ENCODE measurements at regions not wholly inside any gene's neighbourhood (a gene's known extent, or its start where the extent isn't known, plus 50 kb on each side); places are given as distances from the start of the nearest gene placed in this dataset.

DNA sequence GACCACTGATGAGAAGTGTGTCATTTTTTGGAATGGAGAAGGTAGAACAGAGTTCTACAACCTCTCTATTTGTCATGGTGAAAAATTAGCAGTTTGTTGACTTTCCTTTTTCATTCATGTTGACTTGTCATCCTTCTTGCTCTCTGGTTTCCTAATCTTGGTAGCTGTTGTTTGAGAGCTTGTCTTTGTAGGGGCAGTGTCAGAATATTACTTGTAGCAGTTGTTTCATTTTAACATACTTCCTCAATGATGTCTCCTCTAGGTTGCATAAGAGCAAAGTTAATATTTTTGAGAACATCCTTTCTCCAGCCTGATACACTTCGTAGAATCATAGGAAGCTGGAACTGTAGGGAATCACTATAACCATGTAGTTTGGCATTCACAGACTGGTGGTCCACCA is 368.2 kb upstream of the FANCL start:
- no peaks in the 10 kb centered on the region for H3K9me3 ChIP-seq (replicated peaks; ENCODE audit: insufficient read depth, low read length)
- no peak for DNase-seq
- no peak overlapping the region for H2AFZ ChIP-seq (ENCODE audit: low read length)
- TF ChIP-seq EZH2phosphoT487 (IDR thresholded peaks at IDR 0.05; ENCODE audit: low read length) (no peak), EZH2 (optimal IDR thresholded peaks at IDR 0.05; ENCODE audit: low read depth, low read length) (no peak)
- TF ChIP-seq, protein P1, sequence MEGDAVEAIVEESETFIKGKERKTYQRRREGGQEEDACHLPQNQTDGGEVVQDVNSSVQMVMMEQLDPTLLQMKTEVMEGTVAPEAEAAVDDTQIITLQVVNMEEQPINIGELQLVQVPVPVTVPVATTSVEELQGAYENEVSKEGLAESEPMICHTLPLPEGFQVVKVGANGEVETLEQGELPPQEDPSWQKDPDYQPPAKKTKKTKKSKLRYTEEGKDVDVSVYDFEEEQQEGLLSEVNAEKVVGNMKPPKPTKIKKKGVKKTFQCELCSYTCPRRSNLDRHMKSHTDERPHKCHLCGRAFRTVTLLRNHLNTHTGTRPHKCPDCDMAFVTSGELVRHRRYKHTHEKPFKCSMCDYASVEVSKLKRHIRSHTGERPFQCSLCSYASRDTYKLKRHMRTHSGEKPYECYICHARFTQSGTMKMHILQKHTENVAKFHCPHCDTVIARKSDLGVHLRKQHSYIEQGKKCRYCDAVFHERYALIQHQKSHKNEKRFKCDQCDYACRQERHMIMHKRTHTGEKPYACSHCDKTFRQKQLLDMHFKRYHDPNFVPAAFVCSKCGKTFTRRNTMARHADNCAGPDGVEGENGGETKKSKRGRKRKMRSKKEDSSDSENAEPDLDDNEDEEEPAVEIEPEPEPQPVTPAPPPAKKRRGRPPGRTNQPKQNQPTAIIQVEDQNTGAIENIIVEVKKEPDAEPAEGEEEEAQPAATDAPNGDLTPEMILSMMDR (IDR thresholded peaks at IDR 0.05; ENCODE audit: low read length), result no peak
- no peak overlapping the region for H3K4me2 ChIP-seq (ENCODE audit: low read depth, low read length)
- H3F3A ChIP-seq (ENCODE audit: insufficient read depth, low read length), result no peaks in the 10 kb centered on the region
- no peak overlapping the region for H3K9ac ChIP-seq (ENCODE audit: low read length)
- no peaks in the 10 kb centered on the region for H4K20me1 ChIP-seq (ENCODE audit: insufficient read depth, low read length)
- H3K27ac ChIP-seq (ENCODE audit: low read length), result no peak overlapping the region
- no peaks in the 10 kb centered on the region for H3K9me2 ChIP-seq (replicated peaks; ENCODE audit: insufficient read depth, low read length)
- H3K36me3 ChIP-seq (replicated peaks; ENCODE audit: insufficient read depth, low read length), result no peaks in the 10 kb centered on the region
- no peaks in the 10 kb centered on the region for H3K4me1 ChIP-seq (ENCODE audit: low read length)
- H3K4me3 ChIP-seq (ENCODE audit: low read length), result no peak overlapping the region
- no peaks in the 10 kb centered on the region for H3K27me3 ChIP-seq (replicated peaks; ENCODE audit: insufficient read depth, low read length)
- H3K79me2 ChIP-seq (ENCODE audit: low read length), result no peaks in the 10 kb centered on the region

DNA sequence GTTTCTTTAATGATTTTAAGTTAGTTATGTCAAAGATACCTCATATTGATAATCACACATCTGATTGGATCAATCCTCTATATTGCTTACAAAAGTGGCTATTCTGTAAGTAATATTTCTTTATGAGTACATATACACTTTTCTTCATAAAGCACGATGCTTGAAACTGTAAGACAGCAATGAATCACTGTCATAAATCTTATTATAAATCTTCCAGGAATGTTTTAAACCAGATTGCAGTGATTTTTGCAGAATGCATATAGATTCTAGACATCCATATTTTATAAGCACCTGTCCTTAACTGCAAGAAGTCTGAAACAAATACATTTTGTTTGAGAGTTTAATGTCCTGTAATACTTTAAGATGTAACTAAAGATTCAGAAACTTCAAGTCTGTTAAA is 367.0 kb upstream of the FANCL start:
- H3K4me1 ChIP-seq (ENCODE audit: low read length), result no peaks in the 10 kb centered on the region
- H3K79me2 ChIP-seq (ENCODE audit: low read length), result no peaks in the 10 kb centered on the region
- H3K9ac ChIP-seq (ENCODE audit: low read length), result no peak overlapping the region
- no peaks in the 10 kb centered on the region for H3K9me2 ChIP-seq (replicated peaks; ENCODE audit: insufficient read depth, low read length)
- H3K36me3 ChIP-seq (replicated peaks; ENCODE audit: insufficient read depth, low read length), result no peaks in the 10 kb centered on the region
- H3K4me2 ChIP-seq (ENCODE audit: low read depth, low read length), result no peak overlapping the region
- H3K4me3 ChIP-seq (ENCODE audit: low read length), result no peak overlapping the region
- no peaks in the 10 kb centered on the region for H3K27me3 ChIP-seq (replicated peaks; ENCODE audit: insufficient read depth, low read length)
- H3F3A ChIP-seq (ENCODE audit: insufficient read depth, low read length), result no peaks in the 10 kb centered on the region
- H3K27ac ChIP-seq (ENCODE audit: low read length), result no peak overlapping the region
- DNase-seq, result no peak
- H3K9me3 ChIP-seq (replicated peaks; ENCODE audit: insufficient read depth, low read length), result no peaks in the 10 kb centered on the region
- no peaks in the 10 kb centered on the region for H4K20me1 ChIP-seq (ENCODE audit: insufficient read depth, low read length)
- TF ChIP-seq, protein P1 (IDR thresholded peaks at IDR 0.05; ENCODE audit: low read length), result no peak
- no peak for TF ChIP-seq EZH2phosphoT487 (IDR thresholded peaks at IDR 0.05; ENCODE audit: low read length)
- no peak for TF ChIP-seq EZH2 (optimal IDR thresholded peaks at IDR 0.05; ENCODE audit: low read depth, low read length)
- no peak overlapping the region for H2AFZ ChIP-seq (ENCODE audit: low read length)

DNA sequence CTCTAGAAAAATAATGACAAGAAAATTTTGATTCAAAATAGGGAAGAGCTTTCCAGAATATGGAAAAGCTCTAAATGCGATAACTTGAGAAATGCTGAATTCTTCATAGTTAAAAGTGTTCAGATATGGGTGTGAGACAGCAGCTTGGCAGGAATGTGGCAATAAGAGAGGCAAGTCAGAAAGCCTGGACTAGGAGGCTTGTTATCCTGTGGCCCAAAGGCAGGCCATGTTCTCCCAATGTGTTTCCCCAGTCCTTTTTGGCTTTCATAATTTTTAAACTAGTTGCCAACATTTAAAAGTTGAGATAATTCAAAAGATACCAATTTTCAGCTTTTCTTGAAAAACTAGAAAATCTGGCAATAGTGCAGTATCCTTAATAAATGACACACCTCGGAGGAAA is 366.3 kb upstream of the FANCL start:
- Histone ChIP-seq H3K4me3 (ENCODE audit: low read length) (no peak overlapping the region), H3K27me3 (replicated peaks; ENCODE audit: insufficient read depth, low read length) (no peaks in the 10 kb centered on the region), H2AFZ (ENCODE audit: low read length) (no peak overlapping the region), H3K9ac (ENCODE audit: low read length) (no peak overlapping the region), H3F3A (ENCODE audit: insufficient read depth, low read length) (no peaks in the 10 kb centered on the region), H3K79me2 (ENCODE audit: low read length) (no peaks in the 10 kb centered on the region), H3K36me3 (replicated peaks; ENCODE audit: insufficient read depth, low read length) (no peaks in the 10 kb centered on the region), H4K20me1 (ENCODE audit: insufficient read depth, low read length) (no peaks in the 10 kb centered on the region), H3K4me2 (ENCODE audit: low read depth, low read length) (no peak overlapping the region), H3K4me1 (ENCODE audit: low read length) (no peaks in the 10 kb centered on the region), H3K9me2 (replicated peaks; ENCODE audit: insufficient read depth, low read length) (no peaks in the 10 kb centered on the region), H3K27ac (ENCODE audit: low read length) (no peak overlapping the region), H3K9me3 (replicated peaks; ENCODE audit: insufficient read depth, low read length) (no peaks in the 10 kb centered on the region)
- TF ChIP-seq, protein P1 (IDR thresholded peaks at IDR 0.05; ENCODE audit: low read length), result no peak
- TF ChIP-seq EZH2 (optimal IDR thresholded peaks at IDR 0.05; ENCODE audit: low read depth, low read length), result no peak
- TF ChIP-seq EZH2phosphoT487 (IDR thresholded peaks at IDR 0.05; ENCODE audit: low read length), result no peak
- no peak for DNase-seq

Measured in MM.1S (cell line).